ENCODE measurements at regions not wholly inside any gene's neighbourhood (a gene's known extent, or its start where the extent isn't known, plus 50 kb on each side); places are given as distances from the start of the nearest gene placed in this dataset.

DNA sequence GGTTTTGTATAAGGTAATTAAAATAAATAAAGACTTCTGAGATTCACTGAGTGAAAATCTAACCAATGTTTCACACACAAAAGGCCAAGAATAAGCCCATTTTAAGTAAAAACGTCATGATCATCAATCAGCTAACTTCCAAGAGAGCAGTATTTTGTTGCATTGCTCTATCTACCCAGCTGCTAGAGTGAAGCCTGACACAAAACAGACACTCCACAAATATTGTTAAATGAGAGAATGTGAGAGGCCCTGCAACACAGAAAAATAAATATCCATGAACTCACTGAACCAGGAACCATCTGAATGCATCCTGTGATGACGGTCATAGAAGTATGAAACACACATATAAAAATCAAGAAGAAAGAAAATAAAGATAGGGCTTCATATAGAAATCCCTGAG, 358.6 kb upstream of the TMTC1 start:
- Histone ChIP-seq H2BK120ac (ENCODE audit: low read depth, low read length) (no peak overlapping the region), H4K20me1 (ENCODE audit: insufficient read depth, low read length) (no peaks in the 10 kb centered on the region), H2BK5ac (ENCODE audit: low read depth, low read length, poor library complexity, severe bottlenecking) (no peak overlapping the region), H3K23ac (ENCODE audit: low read depth, low read length) (no peak overlapping the region), H2BK15ac (ENCODE audit: low read depth, low read length) (no peak overlapping the region), H3K14ac (replicated peaks; ENCODE audit: low read depth, low read length) (no peak overlapping the region), H3K4ac (ENCODE audit: low read depth, low read length) (no peak overlapping the region), H2AK5ac (ENCODE audit: low read depth, low read length) (no peak overlapping the region), H3K4me2 (ENCODE audit: low read depth, low read length) (no peak overlapping the region), H3K56ac (ENCODE audit: extremely low read depth, insufficient read depth, low read length) (no peak overlapping the region), H3K27me3 (ENCODE audit: control insufficient read depth, insufficient read depth, low read length) (no peaks in the 10 kb centered on the region), H2AK9ac (replicated peaks; ENCODE audit: low read depth, low read length, poor library complexity) (no peak overlapping the region), H4K8ac (ENCODE audit: low read depth in 2 of 2, low read length in 2 of 2) (no peak overlapping the region), H3K4me1 (ENCODE audit: control insufficient read depth, insufficient read depth, low read length) (0 out of 2 replicates have a peak, but pooled peaks cover 2% of the 10 kb centered on the region), H3K9ac (ENCODE audit: low read depth, low read length) (no peak overlapping the region), H2AFZ (replicated peaks; ENCODE audit: low read length, poor library complexity) (no peak overlapping the region), H4K5ac (ENCODE audit: low read depth, low read length) (no peak overlapping the region), H3K4me3 (ENCODE audit: insufficient read depth, low read depth, low read length) (no peak overlapping the region), H3K27ac (ENCODE audit: insufficient read depth, low read length) (no peak overlapping the region), H3K36me3 (ENCODE audit: control insufficient read depth, insufficient read depth, low read length) (no peaks in the 10 kb centered on the region), H4K91ac (ENCODE audit: insufficient read depth, low read depth, low read length) (no peak overlapping the region), H3K79me1 (ENCODE audit: low read depth in 1 of 2, low read length in 2 of 2) (no peaks in the 10 kb centered on the region), H3K9me1 (ENCODE audit: insufficient read depth, low read length) (no peaks in the 10 kb centered on the region), H3K9me3 (ENCODE audit: control insufficient read depth, insufficient read depth, low read length) (no peaks in the 10 kb centered on the region), H2BK20ac (ENCODE audit: low read depth, low read length) (no peak overlapping the region), H3K18ac (ENCODE audit: low read depth, low read length) (no peak overlapping the region)
- TF ChIP-seq RCOR1 (IDR thresholded peaks at IDR 0.05; ENCODE audit: insufficient replicate concordance, low read length) (no peak), FOS (IDR thresholded peaks at IDR 0.05; ENCODE audit: low read depth, low read length) (no peak), POLR2A (IDR thresholded peaks at IDR 0.05; ENCODE audit: low read depth, low read length) (no peak), CHD1 (IDR thresholded peaks at IDR 0.05; ENCODE audit: low read depth, low read length) (no peak), RFX5 (IDR thresholded peaks at IDR 0.05; ENCODE audit: low read depth, low read length) (no peak)
- TF ChIP-seq, protein P1, sequence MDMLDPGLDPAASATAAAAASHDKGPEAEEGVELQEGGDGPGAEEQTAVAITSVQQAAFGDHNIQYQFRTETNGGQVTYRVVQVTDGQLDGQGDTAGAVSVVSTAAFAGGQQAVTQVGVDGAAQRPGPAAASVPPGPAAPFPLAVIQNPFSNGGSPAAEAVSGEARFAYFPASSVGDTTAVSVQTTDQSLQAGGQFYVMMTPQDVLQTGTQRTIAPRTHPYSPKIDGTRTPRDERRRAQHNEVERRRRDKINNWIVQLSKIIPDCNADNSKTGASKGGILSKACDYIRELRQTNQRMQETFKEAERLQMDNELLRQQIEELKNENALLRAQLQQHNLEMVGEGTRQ (IDR thresholded peaks at IDR 0.05; ENCODE audit: low read depth, low read length): no peak
- TF ChIP-seq, protein P2, sequence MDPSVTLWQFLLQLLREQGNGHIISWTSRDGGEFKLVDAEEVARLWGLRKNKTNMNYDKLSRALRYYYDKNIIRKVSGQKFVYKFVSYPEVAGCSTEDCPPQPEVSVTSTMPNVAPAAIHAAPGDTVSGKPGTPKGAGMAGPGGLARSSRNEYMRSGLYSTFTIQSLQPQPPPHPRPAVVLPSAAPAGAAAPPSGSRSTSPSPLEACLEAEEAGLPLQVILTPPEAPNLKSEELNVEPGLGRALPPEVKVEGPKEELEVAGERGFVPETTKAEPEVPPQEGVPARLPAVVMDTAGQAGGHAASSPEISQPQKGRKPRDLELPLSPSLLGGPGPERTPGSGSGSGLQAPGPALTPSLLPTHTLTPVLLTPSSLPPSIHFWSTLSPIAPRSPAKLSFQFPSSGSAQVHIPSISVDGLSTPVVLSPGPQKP (IDR thresholded peaks at IDR 0.05; ENCODE audit: borderline replicate concordance, low read depth, low read length): no peak
- TF ChIP-seq, protein P3, sequence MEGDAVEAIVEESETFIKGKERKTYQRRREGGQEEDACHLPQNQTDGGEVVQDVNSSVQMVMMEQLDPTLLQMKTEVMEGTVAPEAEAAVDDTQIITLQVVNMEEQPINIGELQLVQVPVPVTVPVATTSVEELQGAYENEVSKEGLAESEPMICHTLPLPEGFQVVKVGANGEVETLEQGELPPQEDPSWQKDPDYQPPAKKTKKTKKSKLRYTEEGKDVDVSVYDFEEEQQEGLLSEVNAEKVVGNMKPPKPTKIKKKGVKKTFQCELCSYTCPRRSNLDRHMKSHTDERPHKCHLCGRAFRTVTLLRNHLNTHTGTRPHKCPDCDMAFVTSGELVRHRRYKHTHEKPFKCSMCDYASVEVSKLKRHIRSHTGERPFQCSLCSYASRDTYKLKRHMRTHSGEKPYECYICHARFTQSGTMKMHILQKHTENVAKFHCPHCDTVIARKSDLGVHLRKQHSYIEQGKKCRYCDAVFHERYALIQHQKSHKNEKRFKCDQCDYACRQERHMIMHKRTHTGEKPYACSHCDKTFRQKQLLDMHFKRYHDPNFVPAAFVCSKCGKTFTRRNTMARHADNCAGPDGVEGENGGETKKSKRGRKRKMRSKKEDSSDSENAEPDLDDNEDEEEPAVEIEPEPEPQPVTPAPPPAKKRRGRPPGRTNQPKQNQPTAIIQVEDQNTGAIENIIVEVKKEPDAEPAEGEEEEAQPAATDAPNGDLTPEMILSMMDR (conservative IDR thresholded peaks at IDR 0.05; ENCODE audit: low read depth, low read length): no peak
- intact Hi-C loops (cut with micrococcal nuclease) (no loop called here), dilution Hi-C loops (cut with HindIII; ENCODE audit: low sequenced_read_pairs, unreplicated experiment) (no loop called here), in situ Hi-C loops (cut with MboI; ENCODE audit: low sequenced_read_pairs) (no loop called here)
- DNase-seq (no peak), ATAC-seq (ENCODE audit: low read depth) (no peak)
- no CpG with 5 or more reads among the region's 2 CpGs for WGBS, 2 experiments (ENCODE audit: extremely low coverage in 2 of 2, insufficient read length in 1 of 2)
- ChIA-PET POLR2A (ENCODE audit: unreplicated experiment) (no interaction called here), CTCF (no interaction called here)
- no TSS peak for BruUV-seq (replicated peaks)
